ENCODE measurements at regions not wholly inside any gene's neighbourhood (a gene's known extent, or its start where the extent isn't known, plus 50 kb on each side); places are given as distances from the start of the nearest gene placed in this dataset.

DNA sequence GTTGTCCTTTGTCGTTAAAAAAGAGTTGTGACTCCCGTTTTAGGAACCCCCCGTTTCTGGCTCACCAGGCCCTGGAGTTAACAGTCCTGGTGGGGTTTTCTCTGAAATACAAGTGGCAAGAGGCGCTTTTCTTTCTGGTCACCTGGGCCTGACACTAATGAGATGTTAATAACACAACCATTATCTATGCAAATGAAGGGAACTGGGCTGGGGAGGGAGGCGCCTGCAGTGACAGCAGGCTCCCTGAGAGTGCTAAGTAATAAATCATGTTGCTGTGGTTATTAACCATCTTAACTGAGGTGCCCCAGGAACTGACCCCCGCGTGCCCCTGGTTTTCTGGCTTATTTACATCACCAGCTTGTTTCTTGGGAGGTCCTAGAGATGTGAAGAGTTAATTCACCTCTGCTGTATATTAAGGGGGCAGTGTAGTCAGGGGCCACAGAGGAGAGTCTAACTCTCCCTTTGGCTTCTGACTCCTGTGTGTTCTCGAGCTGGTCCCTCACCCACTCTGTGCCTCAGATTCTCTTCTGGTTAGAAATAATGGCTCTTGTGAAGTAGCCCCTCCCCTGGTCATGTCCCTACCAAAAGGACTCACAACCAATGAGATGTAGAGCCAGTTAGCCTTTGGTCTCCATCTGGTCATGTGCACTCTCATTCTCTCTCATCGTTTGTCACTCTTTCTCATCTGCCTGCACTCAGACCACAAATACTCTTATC lies 276.6 kb upstream of the CADM1 start:
- no peaks in the 10 kb centered on the region for H3K36me3 Mint-ChIP-seq
- H3K4me1 Mint-ChIP-seq (ENCODE audit: unreplicated experiment), result peaks cover 12% of the 10 kb centered on the region
- TF ChIP-seq, protein P1, sequence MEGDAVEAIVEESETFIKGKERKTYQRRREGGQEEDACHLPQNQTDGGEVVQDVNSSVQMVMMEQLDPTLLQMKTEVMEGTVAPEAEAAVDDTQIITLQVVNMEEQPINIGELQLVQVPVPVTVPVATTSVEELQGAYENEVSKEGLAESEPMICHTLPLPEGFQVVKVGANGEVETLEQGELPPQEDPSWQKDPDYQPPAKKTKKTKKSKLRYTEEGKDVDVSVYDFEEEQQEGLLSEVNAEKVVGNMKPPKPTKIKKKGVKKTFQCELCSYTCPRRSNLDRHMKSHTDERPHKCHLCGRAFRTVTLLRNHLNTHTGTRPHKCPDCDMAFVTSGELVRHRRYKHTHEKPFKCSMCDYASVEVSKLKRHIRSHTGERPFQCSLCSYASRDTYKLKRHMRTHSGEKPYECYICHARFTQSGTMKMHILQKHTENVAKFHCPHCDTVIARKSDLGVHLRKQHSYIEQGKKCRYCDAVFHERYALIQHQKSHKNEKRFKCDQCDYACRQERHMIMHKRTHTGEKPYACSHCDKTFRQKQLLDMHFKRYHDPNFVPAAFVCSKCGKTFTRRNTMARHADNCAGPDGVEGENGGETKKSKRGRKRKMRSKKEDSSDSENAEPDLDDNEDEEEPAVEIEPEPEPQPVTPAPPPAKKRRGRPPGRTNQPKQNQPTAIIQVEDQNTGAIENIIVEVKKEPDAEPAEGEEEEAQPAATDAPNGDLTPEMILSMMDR (conservative IDR thresholded peaks at IDR 0.05), result no peak
- H3K9me3 Mint-ChIP-seq, result no peaks in the 10 kb centered on the region
- H3K27me3 Mint-ChIP-seq, result no peaks in the 10 kb centered on the region
- H3K27ac Mint-ChIP-seq, result no peak overlapping the region
- no peak for DNase-seq (ENCODE audit: extremely low spot score, unreplicated experiment)
- no peak overlapping the region for H3K4me3 Mint-ChIP-seq

DNA sequence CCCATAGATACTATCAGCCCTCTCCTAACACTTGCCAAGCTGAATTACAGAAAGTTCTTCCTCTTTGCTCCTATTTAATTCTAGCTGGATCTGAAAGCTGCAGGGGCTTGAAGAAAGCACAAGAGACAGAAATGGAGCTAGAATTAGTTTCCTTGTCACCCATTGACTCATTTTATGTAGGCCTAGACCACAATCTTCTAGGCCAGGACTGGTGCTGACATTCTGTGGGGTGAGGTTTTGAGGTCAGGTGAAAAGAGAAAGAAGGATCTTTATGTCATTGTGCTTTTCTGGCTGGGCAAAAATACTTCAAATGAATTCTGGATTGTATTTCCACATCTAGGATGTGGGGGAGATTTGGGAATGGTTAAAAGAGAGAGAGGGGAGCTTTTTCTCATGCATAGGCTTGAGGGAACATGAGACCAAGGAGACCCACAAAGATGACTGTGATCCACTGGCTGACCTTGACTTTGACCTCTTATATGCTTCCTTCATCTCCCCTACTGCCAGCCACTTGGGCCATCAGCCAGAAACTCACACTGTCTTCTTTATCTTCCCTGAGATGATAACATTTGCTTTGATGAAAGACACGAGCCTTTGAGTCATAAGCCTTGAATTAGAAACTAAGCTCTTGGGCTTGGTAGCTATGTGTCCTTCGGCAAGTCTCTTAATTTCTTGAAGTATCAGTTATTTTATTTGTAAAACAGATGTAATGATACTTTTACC lies 274.9 kb upstream of the CADM1 start:
- H3K27me3 Mint-ChIP-seq, result no peaks in the 10 kb centered on the region
- no peak overlapping the region for H3K27ac Mint-ChIP-seq
- no peak overlapping the region for H3K4me3 Mint-ChIP-seq
- DNase-seq (ENCODE audit: extremely low spot score, unreplicated experiment), result no peak
- no peaks in the 10 kb centered on the region for H3K36me3 Mint-ChIP-seq
- H3K4me1 Mint-ChIP-seq (ENCODE audit: unreplicated experiment), result peaks cover 18% of the 10 kb centered on the region
- H3K9me3 Mint-ChIP-seq, result no peaks in the 10 kb centered on the region
- TF ChIP-seq, protein P1 (conservative IDR thresholded peaks at IDR 0.05), result no peak

DNA sequence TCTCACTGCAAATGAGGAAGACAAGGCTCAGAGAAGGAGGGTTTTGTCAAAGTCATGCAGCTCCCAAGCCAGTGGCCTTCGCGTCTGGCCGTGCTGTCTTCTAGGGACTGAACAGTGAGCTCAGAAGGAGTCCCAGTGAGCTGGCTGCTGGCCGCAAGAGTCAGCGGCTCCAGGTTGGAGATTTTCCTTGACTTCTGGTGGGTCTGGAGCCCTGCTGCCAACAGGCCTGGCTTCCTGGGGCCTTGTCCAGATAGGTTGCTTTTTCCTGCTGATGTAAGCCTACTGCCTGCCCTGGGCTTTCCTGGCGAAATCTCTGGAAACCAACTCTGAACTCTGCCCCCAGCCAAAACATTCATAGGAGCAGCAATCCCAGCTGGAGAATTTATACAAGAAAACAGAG lies 272.7 kb upstream of the CADM1 start:
- no peak overlapping the region for H3K27ac Mint-ChIP-seq
- H3K9me3 Mint-ChIP-seq, result no peaks in the 10 kb centered on the region
- TF ChIP-seq, protein P1 (conservative IDR thresholded peaks at IDR 0.05), result no peak
- no peaks in the 10 kb centered on the region for H3K36me3 Mint-ChIP-seq
- DNase-seq (ENCODE audit: extremely low spot score, unreplicated experiment), result no peak
- H3K4me3 Mint-ChIP-seq, result no peak overlapping the region
- peaks cover 23% of the 10 kb centered on the region for H3K4me1 Mint-ChIP-seq (ENCODE audit: unreplicated experiment)
- H3K27me3 Mint-ChIP-seq, result no peaks in the 10 kb centered on the region

DNA sequence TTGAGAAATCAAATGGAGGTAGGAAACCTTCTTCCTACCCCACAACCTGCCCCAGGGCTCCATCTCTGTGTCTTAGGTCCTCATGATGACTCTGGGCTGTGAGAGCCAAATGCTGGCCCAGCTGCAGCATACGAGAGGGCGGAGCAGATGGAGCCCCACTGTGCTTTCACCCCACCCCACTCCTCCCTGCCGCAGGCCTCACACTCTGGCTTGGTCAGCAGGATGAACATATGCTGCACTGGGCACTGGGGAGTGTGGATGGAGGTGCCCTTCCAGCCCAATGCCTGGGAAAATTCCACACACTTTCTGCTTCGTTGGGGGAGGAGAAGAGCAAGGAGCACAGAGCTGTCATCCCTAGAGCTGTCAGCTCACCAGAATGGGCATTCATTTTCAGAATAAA lies 271.6 kb upstream of the CADM1 start:
- Mint-ChIP-seq H3K27ac (no peak overlapping the region), H3K36me3 (no peaks in the 10 kb centered on the region), H3K27me3 (no peaks in the 10 kb centered on the region), H3K9me3 (no peaks in the 10 kb centered on the region), H3K4me1 (ENCODE audit: unreplicated experiment) (peaks cover 22% of the 10 kb centered on the region), H3K4me3 (no peak overlapping the region)
- DNase-seq (ENCODE audit: extremely low spot score, unreplicated experiment), result no peak
- TF ChIP-seq, protein P1 (conservative IDR thresholded peaks at IDR 0.05), result no peak

DNA sequence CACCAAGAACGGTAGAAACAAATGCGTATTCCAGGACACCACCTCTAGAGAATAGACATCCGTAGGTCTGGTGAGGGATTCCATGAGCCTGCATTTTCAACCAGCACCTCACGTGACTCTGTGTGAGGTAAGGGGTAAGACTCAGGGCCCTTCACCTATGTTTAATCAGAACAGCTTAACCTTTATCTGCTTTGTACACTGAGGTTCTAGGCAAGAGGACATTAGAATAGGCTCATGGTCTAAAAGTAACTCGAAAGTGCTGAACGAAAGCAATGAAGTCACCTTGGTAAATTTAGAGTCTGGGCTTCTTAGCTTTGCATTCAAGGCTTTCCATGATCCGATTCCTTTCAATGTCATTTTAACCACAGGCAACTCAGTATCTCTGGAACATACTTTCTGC lies 270.5 kb upstream of the CADM1 start:
- Mint-ChIP-seq H3K36me3 (no peaks in the 10 kb centered on the region), H3K4me1 (ENCODE audit: unreplicated experiment) (peaks cover 22% of the 10 kb centered on the region), H3K9me3 (no peaks in the 10 kb centered on the region), H3K27me3 (no peaks in the 10 kb centered on the region), H3K27ac (no peak overlapping the region), H3K4me3 (no peak overlapping the region)
- no peak for DNase-seq (ENCODE audit: extremely low spot score, unreplicated experiment)
- TF ChIP-seq, protein P1 (conservative IDR thresholded peaks at IDR 0.05), result no peak

Data from type B pancreatic cell (in vitro differentiated cells).